Fibroblast of lung (primary cell): ENCODE measurements at regions not wholly inside any gene's neighbourhood (a gene's known extent, or its start where the extent isn't known, plus 50 kb on each side); places are given as distances from the start of the nearest gene placed in this dataset.

Source experiments
- DNase-seq, 2 donors: peaks; one replicate each; pipeline versions ENCODE4 v3.0.0 to v3.0.0-alpha.2; 2010; ENCODE audit warnings: low read depth in 2 of 2
- H2AFZ ChIP-seq: 2 replicates; pipeline ENCODE4 v1.5.1; 2012; ENCODE audit warnings: low read length, control low read depth, inconsistent platforms
- H3K27ac ChIP-seq: 2 replicates; pipeline ENCODE4 v1.5.1; 2011; ENCODE audit warnings: low read length, control low read depth; ENCODE audit not compliant: insufficient read depth
- H3K27me3 ChIP-seq: 2 replicates; pipeline ENCODE4 v1.5.1; 2011; ENCODE audit warnings: mild to moderate bottlenecking, low read length; ENCODE audit not compliant: control insufficient read depth, insufficient read depth
- H3K36me3 ChIP-seq: 2 replicates; pipeline ENCODE4 v1.5.1; 2011; ENCODE audit warnings: low read length; ENCODE audit not compliant: control insufficient read depth, insufficient read depth
- H3K4me1 ChIP-seq: 2 replicates; pipeline ENCODE4 v1.5.1; 2011; ENCODE audit warnings: low read length; ENCODE audit not compliant: control insufficient read depth, insufficient read depth; ENCODE audit errors: extremely low read depth
- H3K4me2 ChIP-seq: 2 replicates; pipeline ENCODE4 v1.5.1; 2011; ENCODE audit warnings: low read length, control low read depth; ENCODE audit not compliant: insufficient read depth; ENCODE audit errors: extremely low read depth
- H3K4me3 ChIP-seq, 4 experiments: fragments of 200-600 bp in 1 of 4; sonication (generic) in 1 of 4; replicated peaks in 1 of 4; 2 replicates each; pipeline ENCODE4 v1.5.1; 2011 to 2016; ENCODE audit warnings: low read length in 4 of 4, low read depth in 3 of 4, mild to moderate bottlenecking in 3 of 4, control low read depth in 2 of 4, inconsistent platforms in 1 of 4, mixed read lengths in 1 of 4; ENCODE audit not compliant: insufficient read depth in 1 of 4; ENCODE audit errors: control extremely low read depth in 1 of 4
- H3K79me2 ChIP-seq: 2 replicates; pipeline ENCODE4 v1.5.1; 2012; ENCODE audit warnings: mild to moderate bottlenecking, low read length, inconsistent platforms; ENCODE audit not compliant: control insufficient read depth, insufficient read depth
- H3K9ac ChIP-seq: 2 replicates; pipeline ENCODE4 v1.5.1; 2011; ENCODE audit warnings: mild to moderate bottlenecking, low read length, control low read depth; ENCODE audit not compliant: insufficient read depth
- H3K9me3 ChIP-seq: 2 replicates; pipeline ENCODE4 v1.5.1; 2012; ENCODE audit warnings: low read depth, low read length; ENCODE audit not compliant: control insufficient read depth, insufficient read depth
- H4K20me1 ChIP-seq: 2 replicates; pipeline ENCODE4 v1.5.1; 2011; ENCODE audit warnings: low read length; ENCODE audit not compliant: control insufficient read depth, insufficient read depth; ENCODE audit errors: extremely low read depth
- CTCF ChIP-seq, 2 donors: IDR thresholded peaks in 1 of 2; conservative IDR thresholded peaks in 1 of 2; 1 replicate in 1 of 2; 2 replicates in 1 of 2; pipeline ENCODE4 v1.5.1; 2011 to 2012; ENCODE audit warnings: low read length in 2 of 2, control low read depth in 1 of 2, inconsistent platforms in 1 of 2, low read depth in 1 of 2, mild to moderate bottlenecking in 1 of 2
- EZH2 ChIP-seq: IDR thresholded peaks from 2 replicates; pipeline ENCODE4 v1.5.1; 2012; ENCODE audit warnings: low read length, control low read depth, mild to moderate bottlenecking; ENCODE audit errors: missing control alignments

GRCh38 chr4:187149229-187149945, 425.7 kb upstream of the FAT1 start:
- Histone ChIP-seq H3K9ac (no peak overlapping the region), H3K9me3 (no peaks in the 10 kb centered on the region), H3K4me3 (no peak overlapping the region), H3K79me2 (no peaks in the 10 kb centered on the region), H3K27ac (no peak overlapping the region), H2AFZ (no peak overlapping the region), H3K36me3 (no peaks in the 10 kb centered on the region), H4K20me1 (no peaks in the 10 kb centered on the region), H3K27me3 (no peaks in the 10 kb centered on the region), H3K4me2 (no peak overlapping the region), H3K4me1 (no peaks in the 10 kb centered on the region)
- TF ChIP-seq EZH2, result no peak
- TF ChIP-seq CTCF (conservative IDR thresholded peaks at IDR 0.05 in 1 of 2, IDR thresholded peaks at IDR 0.05 in 1 of 2; ENCODE audit: low read depth in 1 of 2, low read length in 2 of 2), result no peak
- DNase-seq, result no peak

GRCh38 chr4:187157380-187157958, 433.8 kb upstream of the FAT1 start:
- H3K4me3 ChIP-seq, result no peak overlapping the region
- no peaks in the 10 kb centered on the region for H3K4me1 ChIP-seq
- no peak overlapping the region for H2AFZ ChIP-seq
- no peak overlapping the region for H3K27ac ChIP-seq
- H3K79me2 ChIP-seq, result no peaks in the 10 kb centered on the region
- DNase-seq, result no peak
- H3K9me3 ChIP-seq, result no peaks in the 10 kb centered on the region
- H3K9ac ChIP-seq, result no peak overlapping the region
- no peak overlapping the region for H3K4me2 ChIP-seq
- no peaks in the 10 kb centered on the region for H4K20me1 ChIP-seq
- TF ChIP-seq EZH2, result no peak
- TF ChIP-seq CTCF (conservative IDR thresholded peaks at IDR 0.05 in 1 of 2, IDR thresholded peaks at IDR 0.05 in 1 of 2; ENCODE audit: low read depth in 1 of 2, low read length in 2 of 2), result no peak
- no peaks in the 10 kb centered on the region for H3K36me3 ChIP-seq
- H3K27me3 ChIP-seq, result no peaks in the 10 kb centered on the region

GRCh38 chr4:187158003-187158402, 434.3 kb upstream of the FAT1 start:
- Histone ChIP-seq H3K9ac (no peak overlapping the region), H3K4me2 (peak overlapping the region; percentile 7), H3K9me3 (no peaks in the 10 kb centered on the region), H2AFZ (peak overlapping the region; percentile 73), H3K27me3 (no peaks in the 10 kb centered on the region), H3K36me3 (no peaks in the 10 kb centered on the region), H3K4me1 (no peaks in the 10 kb centered on the region), H3K27ac (no peak overlapping the region), H3K79me2 (no peaks in the 10 kb centered on the region), H4K20me1 (no peaks in the 10 kb centered on the region), H3K4me3 (no peak overlapping the region)
- no peak for DNase-seq
- no peak for TF ChIP-seq CTCF (conservative IDR thresholded peaks at IDR 0.05 in 1 of 2, IDR thresholded peaks at IDR 0.05 in 1 of 2; ENCODE audit: low read depth in 1 of 2, low read length in 2 of 2)
- no peak for TF ChIP-seq EZH2
